ENCODE measurements at regions not wholly inside any gene's neighbourhood (a gene's known extent, or its start where the extent isn't known, plus 50 kb on each side); places are given as distances from the start of the nearest gene placed in this dataset.

- Histone ChIP-seq H3K27me3 (replicated peaks) (no peaks in the 10 kb centered on the region), H3K27ac (no peak overlapping the region), H3K4me3 (ENCODE audit: low read depth, low read length) (no peak overlapping the region), H3K36me3 (replicated peaks) (no peaks in the 10 kb centered on the region)
- DNase-seq: no peak
- in situ Hi-C loops (cut with HindIII; ENCODE audit: low pct_ligation_motif_present, low sequenced_read_pairs): loop anchor here (25.0 kb wide), 1 partner anchor 271 kb away; no protein-coding TSS in a partner anchor
- no peak for TF ChIP-seq CTCF (IDR thresholded peaks at IDR 0.05; ENCODE audit: low read depth, low read length, missing control alignments)
These were observed 120.5 kb upstream of the NGF start for GRCh38 chr1:115458426-115459114.

DNA sequence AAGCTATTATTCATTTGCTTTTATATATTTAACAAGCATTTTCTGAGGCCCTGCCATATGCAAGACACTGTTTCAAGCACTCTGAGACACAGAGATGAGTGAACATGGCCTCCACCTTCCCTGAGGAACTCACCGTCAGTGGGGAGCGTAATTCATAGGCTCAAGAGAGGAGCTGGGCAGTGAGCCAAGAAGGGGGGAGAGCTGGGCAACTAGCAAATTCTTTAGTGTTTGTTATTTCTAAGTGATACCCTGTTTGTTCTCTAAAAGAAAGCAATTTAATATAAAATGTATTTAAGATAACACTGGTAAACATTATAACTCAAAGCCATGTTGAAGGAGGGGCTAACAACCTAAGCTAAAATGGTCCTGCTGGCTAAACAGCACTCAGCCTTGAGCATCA, 119.2 kb upstream of the NGF start:
- in situ Hi-C loops (cut with HindIII; ENCODE audit: low pct_ligation_motif_present, low sequenced_read_pairs): loop anchor here (25.0 kb wide), 1 partner anchor 270 kb away; no protein-coding TSS in a partner anchor

DNA sequence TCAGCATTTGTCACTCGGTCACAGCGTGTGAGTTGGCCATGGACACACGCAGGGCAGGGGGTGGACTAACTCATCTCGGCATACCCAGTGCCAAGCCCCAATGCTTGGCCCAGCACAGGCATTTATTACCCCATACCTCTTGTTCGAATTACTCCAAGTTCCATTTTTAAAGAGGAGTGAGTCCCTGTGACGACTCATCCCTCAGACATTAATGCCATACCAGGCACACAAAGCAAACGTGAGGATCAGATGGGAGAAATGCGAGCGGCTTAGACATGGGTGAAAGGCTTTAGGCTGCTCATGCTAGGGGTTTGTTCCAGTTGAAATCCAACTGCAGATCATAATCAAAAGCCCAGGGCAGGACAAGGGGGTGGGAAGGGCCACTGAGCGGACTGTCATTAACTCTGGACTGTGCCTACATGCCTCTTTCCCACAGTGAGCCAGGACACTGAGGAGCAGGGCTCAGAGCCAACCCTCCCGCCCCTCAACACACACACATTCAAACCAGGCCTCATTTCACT, 118.5 kb upstream of the NGF start:
- H3K4me3 ChIP-seq (ENCODE audit: low read depth, low read length): no peak overlapping the region
- DNase-seq: no peak
- in situ Hi-C loops (cut with HindIII; ENCODE audit: low pct_ligation_motif_present, low sequenced_read_pairs): loop anchor here (25.0 kb wide), 1 partner anchor 269 kb away; no protein-coding TSS in a partner anchor

More for the DNA sequence above, 119.2 kb upstream of the NGF start:
- Histone ChIP-seq H3K27me3 (replicated peaks) (no peaks in the 10 kb centered on the region), H3K27ac (no peak overlapping the region), H3K36me3 (replicated peaks) (no peaks in the 10 kb centered on the region), H3K4me3 (ENCODE audit: low read depth, low read length) (no peak overlapping the region)
- no peak for TF ChIP-seq CTCF (IDR thresholded peaks at IDR 0.05; ENCODE audit: low read depth, low read length, missing control alignments)
- peak; percentile 8 for DNase-seq

GRCh38 chr1:115454837-115455511, 116.9 kb upstream of the NGF start:
- no peak overlapping the region for H3K27ac ChIP-seq
- H3K4me3 ChIP-seq (ENCODE audit: low read depth, low read length): no peak overlapping the region
- H3K36me3 ChIP-seq (replicated peaks): no peaks in the 10 kb centered on the region
- DNase-seq: no peak
- in situ Hi-C loops (cut with HindIII; ENCODE audit: low pct_ligation_motif_present, low sequenced_read_pairs): loop anchor here (25.0 kb wide), 1 partner anchor 268 kb away; no protein-coding TSS in a partner anchor
- no peak for TF ChIP-seq CTCF (IDR thresholded peaks at IDR 0.05; ENCODE audit: low read depth, low read length, missing control alignments)
- no peaks in the 10 kb centered on the region for H3K27me3 ChIP-seq (replicated peaks)

More for the DNA sequence above, 118.5 kb upstream of the NGF start:
- H3K27ac ChIP-seq: no peak overlapping the region
- no peaks in the 10 kb centered on the region for H3K36me3 ChIP-seq (replicated peaks)
- no peak for TF ChIP-seq CTCF (IDR thresholded peaks at IDR 0.05; ENCODE audit: low read depth, low read length, missing control alignments)
- no peaks in the 10 kb centered on the region for H3K27me3 ChIP-seq (replicated peaks)

DNA sequence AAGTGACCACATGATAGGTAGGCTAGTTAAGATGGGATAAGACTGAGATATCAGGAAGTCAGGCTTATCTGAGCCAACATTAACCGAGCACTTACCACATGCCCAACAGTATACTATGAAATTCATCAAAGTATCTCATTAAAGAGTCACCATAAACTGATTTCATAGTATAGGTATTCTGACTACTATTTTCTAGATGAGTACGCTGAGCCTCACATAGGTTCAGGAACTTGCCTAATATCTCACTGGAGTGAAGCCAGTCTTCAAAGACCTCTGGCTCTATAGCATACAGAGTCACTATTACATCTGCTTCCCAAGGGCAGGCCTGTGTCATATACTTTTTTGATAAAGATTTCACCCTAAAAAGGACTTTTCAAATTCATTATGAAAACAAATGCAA, 115.6 kb upstream of the NGF start:
- no peak for TF ChIP-seq CTCF (IDR thresholded peaks at IDR 0.05; ENCODE audit: low read depth, low read length, missing control alignments)
- DNase-seq: no peak
- no peak overlapping the region for H3K4me3 ChIP-seq (ENCODE audit: low read depth, low read length)
- H3K27ac ChIP-seq: no peak overlapping the region
- H3K27me3 ChIP-seq (replicated peaks): no peaks in the 10 kb centered on the region
- H3K36me3 ChIP-seq (replicated peaks): no peaks in the 10 kb centered on the region
- in situ Hi-C loops (cut with HindIII; ENCODE audit: low pct_ligation_motif_present, low sequenced_read_pairs): loop anchor here (25.0 kb wide), 1 partner anchor 266 kb away; no protein-coding TSS in a partner anchor

Measured in brain microvascular endothelial cell (primary cell).